ENCODE measurements at regions not wholly inside any gene's neighbourhood (a gene's known extent, or its start where the extent isn't known, plus 50 kb on each side); places are given as distances from the start of the nearest gene placed in this dataset.

DNA sequence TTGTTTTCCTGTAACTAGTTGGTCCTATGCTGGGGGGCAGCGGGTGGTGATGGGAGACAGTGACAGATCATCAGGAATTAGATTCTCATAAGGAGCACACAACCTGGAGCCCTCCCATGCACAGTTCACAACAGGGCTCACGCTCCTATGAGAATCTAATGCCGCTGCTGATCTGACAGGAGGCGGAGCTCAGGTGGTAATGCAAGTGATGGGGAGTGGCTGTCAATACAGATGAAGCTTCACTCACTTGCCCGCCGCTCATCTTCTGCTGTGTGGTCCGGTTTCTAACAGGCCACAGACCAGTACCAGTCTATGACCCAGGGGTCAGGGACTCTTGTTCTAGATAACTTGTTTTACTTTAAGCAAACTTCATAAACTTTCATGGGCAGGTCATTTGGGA lies 205.3 kb upstream of the SLC14A2 start:
- 93% methylated on average over 7 of the region's 7 CpGs for WGBS (ENCODE audit: insufficient coverage, low coverage, low lambda C conversion rate, missing lambda C conversion rate)
- intact Hi-C loops (cut with DNase I) = no loop called here
- no peak for ATAC-seq

DNA sequence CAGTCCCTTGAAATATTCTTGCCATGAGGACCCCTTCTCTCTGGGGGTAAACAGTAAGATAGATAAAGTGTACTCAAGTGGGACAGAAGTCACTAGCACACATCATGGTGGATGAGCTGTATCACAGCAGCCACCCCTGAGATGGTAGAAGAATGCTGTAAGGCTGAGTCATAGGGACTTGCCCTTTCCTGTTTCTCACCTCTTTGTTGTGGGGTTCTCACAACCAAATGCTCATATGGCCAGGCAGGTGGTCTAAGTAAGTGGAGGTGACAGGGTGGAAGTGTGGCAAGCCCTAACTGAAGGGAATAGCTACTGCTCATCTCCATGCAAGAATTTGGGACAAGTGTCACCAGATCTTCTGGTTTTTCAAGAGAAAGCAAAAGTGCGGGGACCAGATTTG lies 202.7 kb upstream of the SLC14A2 start:
- 82% methylated on average over 1 of the region's 1 CpG for WGBS (ENCODE audit: insufficient coverage, low coverage, low lambda C conversion rate, missing lambda C conversion rate)
- H3K36me3 ChIP-seq = no peaks in the 10 kb centered on the region
- DNase-seq (no peak), ATAC-seq (no peak)
- H3K9me3 ChIP-seq = no peaks in the 10 kb centered on the region
- H3K4me1 ChIP-seq = no peaks in the 10 kb centered on the region
- H3K4me3 ChIP-seq = no peak overlapping the region
- no peaks in the 10 kb centered on the region for H3K27me3 ChIP-seq
- intact Hi-C loops (cut with DNase I) = no loop called here
- TF ChIP-seq, protein P1, sequence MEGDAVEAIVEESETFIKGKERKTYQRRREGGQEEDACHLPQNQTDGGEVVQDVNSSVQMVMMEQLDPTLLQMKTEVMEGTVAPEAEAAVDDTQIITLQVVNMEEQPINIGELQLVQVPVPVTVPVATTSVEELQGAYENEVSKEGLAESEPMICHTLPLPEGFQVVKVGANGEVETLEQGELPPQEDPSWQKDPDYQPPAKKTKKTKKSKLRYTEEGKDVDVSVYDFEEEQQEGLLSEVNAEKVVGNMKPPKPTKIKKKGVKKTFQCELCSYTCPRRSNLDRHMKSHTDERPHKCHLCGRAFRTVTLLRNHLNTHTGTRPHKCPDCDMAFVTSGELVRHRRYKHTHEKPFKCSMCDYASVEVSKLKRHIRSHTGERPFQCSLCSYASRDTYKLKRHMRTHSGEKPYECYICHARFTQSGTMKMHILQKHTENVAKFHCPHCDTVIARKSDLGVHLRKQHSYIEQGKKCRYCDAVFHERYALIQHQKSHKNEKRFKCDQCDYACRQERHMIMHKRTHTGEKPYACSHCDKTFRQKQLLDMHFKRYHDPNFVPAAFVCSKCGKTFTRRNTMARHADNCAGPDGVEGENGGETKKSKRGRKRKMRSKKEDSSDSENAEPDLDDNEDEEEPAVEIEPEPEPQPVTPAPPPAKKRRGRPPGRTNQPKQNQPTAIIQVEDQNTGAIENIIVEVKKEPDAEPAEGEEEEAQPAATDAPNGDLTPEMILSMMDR (IDR thresholded peaks at IDR 0.05) = no peak
- no peak for TF ChIP-seq POLR2A (IDR thresholded peaks at IDR 0.05)
- no peak overlapping the region for H3K27ac ChIP-seq

More for the DNA sequence above, 205.3 kb upstream of the SLC14A2 start:
- no peak for DNase-seq
- no peak for TF ChIP-seq POLR2A (IDR thresholded peaks at IDR 0.05)
- TF ChIP-seq, protein P1 (IDR thresholded peaks at IDR 0.05) = no peak
- Histone ChIP-seq H3K4me1 (no peaks in the 10 kb centered on the region), H3K36me3 (no peaks in the 10 kb centered on the region), H3K9me3 (no peaks in the 10 kb centered on the region), H3K4me3 (no peak overlapping the region), H3K27ac (no peak overlapping the region), H3K27me3 (no peaks in the 10 kb centered on the region)

DNA sequence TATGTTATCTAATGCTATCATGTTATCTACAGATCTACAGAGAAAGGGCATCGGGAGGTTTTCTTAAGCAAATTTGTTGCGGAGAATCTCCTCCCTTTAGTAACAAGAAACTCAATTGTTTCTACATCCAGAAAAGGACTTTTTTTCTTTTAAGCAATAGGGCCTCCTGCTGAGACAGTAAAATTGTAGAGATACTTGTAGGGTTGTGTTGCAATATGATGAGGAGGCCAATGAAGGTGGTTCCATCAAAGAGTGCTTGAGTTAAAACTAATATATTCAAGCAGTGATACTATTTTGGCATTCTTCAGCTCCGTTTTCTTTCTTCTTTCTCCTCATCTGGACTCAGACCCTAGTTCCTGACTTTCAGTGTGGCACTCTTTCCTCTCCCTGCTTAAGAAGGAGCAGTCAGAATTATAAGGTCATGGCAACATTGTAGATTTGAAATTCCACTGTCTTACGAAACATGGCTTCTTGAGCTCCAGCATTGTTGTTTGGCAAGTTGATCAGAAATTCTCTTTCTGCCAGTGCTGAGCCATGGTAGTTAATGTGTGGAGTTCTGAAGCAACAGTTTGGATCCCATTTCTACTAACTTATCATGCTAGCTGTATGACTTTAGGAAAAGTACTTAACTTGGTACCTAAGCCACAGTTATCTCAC lies 202.0 kb upstream of the SLC14A2 start:
- TF ChIP-seq, protein P1 (IDR thresholded peaks at IDR 0.05) = no peak
- no peak for TF ChIP-seq POLR2A (IDR thresholded peaks at IDR 0.05)
- H3K4me1 ChIP-seq = no peaks in the 10 kb centered on the region
- no peaks in the 10 kb centered on the region for H3K36me3 ChIP-seq
- H3K27me3 ChIP-seq = no peaks in the 10 kb centered on the region
- no peak overlapping the region for H3K4me3 ChIP-seq
- DNase-seq (no peak), ATAC-seq (no peak)
- intact Hi-C loops (cut with DNase I) = no loop called here
- no peak overlapping the region for H3K27ac ChIP-seq
- 66% methylated on average over 4 of the region's 4 CpGs for WGBS (ENCODE audit: insufficient coverage, low coverage, low lambda C conversion rate, missing lambda C conversion rate)
- no peaks in the 10 kb centered on the region for H3K9me3 ChIP-seq

DNA sequence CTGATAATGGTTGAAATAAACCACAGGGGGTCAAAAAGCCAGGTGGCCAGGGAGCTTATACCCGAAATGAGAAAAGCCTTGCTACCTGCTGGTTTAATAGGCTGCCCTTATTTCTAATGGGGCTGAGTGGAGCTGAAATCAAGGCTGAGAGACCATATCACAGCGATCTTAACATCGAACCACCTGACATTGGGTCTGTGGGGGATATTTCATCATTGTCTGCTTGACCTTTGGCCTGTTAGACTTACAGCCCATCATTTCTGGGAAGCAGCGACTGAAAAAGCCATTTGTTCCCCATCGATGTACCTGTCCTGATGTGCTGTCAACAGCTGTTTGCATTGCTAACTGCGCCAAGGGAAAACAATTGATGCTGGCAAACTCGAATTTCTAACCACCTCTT lies 199.7 kb upstream of the SLC14A2 start:
- TF ChIP-seq, protein P1 (IDR thresholded peaks at IDR 0.05) = no peak
- intact Hi-C loops (cut with DNase I) = no loop called here
- WGBS (ENCODE audit: insufficient coverage, low coverage, low lambda C conversion rate, missing lambda C conversion rate) = 52% methylated on average over 7 of the region's 7 CpGs

More for the DNA sequence above, 199.7 kb upstream of the SLC14A2 start:
- Histone ChIP-seq H3K4me1 (no peaks in the 10 kb centered on the region), H3K36me3 (no peaks in the 10 kb centered on the region), H3K4me3 (no peak overlapping the region), H3K27ac (no peak overlapping the region), H3K9me3 (no peaks in the 10 kb centered on the region), H3K27me3 (no peaks in the 10 kb centered on the region)
- ATAC-seq (peak in 1 of 4 donors; percentile 46), DNase-seq (no peak)

Data from right lobe of liver (tissue), 6 donors.